ENCODE measurements at regions not wholly inside any gene's neighbourhood (a gene's known extent, or its start where the extent isn't known, plus 50 kb on each side); places are given as distances from the start of the nearest gene placed in this dataset.

GRCh38 chr3:87548271-87548670 lies 271.9 kb upstream of the POU1F1 start:
- TF ChIP-seq RCOR1 (IDR thresholded peaks at IDR 0.05; ENCODE audit: insufficient replicate concordance, low read length): no peak
- no peak for TF ChIP-seq CTCF (conservative IDR thresholded peaks at IDR 0.05; ENCODE audit: low read depth, low read length)
- no peak for TF ChIP-seq CEBPB (IDR thresholded peaks at IDR 0.05; ENCODE audit: low read depth, low read length)
- TF ChIP-seq POLR2A (IDR thresholded peaks at IDR 0.05; ENCODE audit: low read depth, low read length): no peak
- TF ChIP-seq USF2 (IDR thresholded peaks at IDR 0.05; ENCODE audit: low read depth, low read length): no peak
- no peak for TF ChIP-seq CHD1 (IDR thresholded peaks at IDR 0.05; ENCODE audit: low read depth, low read length)
- TF ChIP-seq FOS (IDR thresholded peaks at IDR 0.05; ENCODE audit: low read depth, low read length): no peak

Data from IMR-90 (cell line).